Neuron (in vitro differentiated cells): ENCODE measurements at regions not wholly inside any gene's neighbourhood (a gene's known extent, or its start where the extent isn't known, plus 50 kb on each side); places are given as distances from the start of the nearest gene placed in this dataset.

Source experiments
- H2AFZ ChIP-seq: one replicate; pipeline ENCODE4 v1.6.1; 2013; ENCODE audit warnings: low read depth, mild to moderate bottlenecking, inconsistent platforms, low read length, moderate library complexity
- H3K27me3 ChIP-seq: one replicate; pipeline ENCODE4 v1.6.1; 2013; ENCODE audit warnings: low read length; ENCODE audit not compliant: insufficient read depth
- H3K36me3 ChIP-seq: one replicate; pipeline ENCODE4 v1.6.1; 2013; ENCODE audit warnings: low read length; ENCODE audit not compliant: insufficient read depth
- H3K4me1 ChIP-seq: one replicate; pipeline ENCODE4 v1.6.1; 2013; ENCODE audit warnings: low read length; ENCODE audit not compliant: insufficient read depth
- H3K4me3 ChIP-seq: 2 replicates; pipeline ENCODE4 v1.5.1; 2013; ENCODE audit warnings: mild to moderate bottlenecking, low read length, moderate library complexity
- H3K9me3 ChIP-seq: one replicate; pipeline ENCODE4 v1.6.1; 2013; ENCODE audit warnings: low read length

GRCh38 chr1:96660051-96660450 lies 61.5 kb upstream of the PTBP2 start:
- Histone ChIP-seq H3K27me3 (no peaks in the 10 kb centered on the region), H3K4me1 (no peaks in the 10 kb centered on the region), H2AFZ (no peak overlapping the region)

GRCh38 chr1:96660503-96660902 lies 61.1 kb upstream of the PTBP2 start:
- H3K27me3 ChIP-seq: no peaks in the 10 kb centered on the region
- no peaks in the 10 kb centered on the region for H3K36me3 ChIP-seq
- H3K4me1 ChIP-seq: no peaks in the 10 kb centered on the region
- no peak overlapping the region for H2AFZ ChIP-seq
- H3K4me3 ChIP-seq: no peak overlapping the region
- H3K9me3 ChIP-seq: no peaks in the 10 kb centered on the region

More at GRCh38 chr1:96660051-96660450, 61.5 kb upstream of the PTBP2 start:
- H3K36me3 ChIP-seq: no peaks in the 10 kb centered on the region
- H3K4me3 ChIP-seq: no peak overlapping the region
- no peaks in the 10 kb centered on the region for H3K9me3 ChIP-seq
